ENCODE measurements at regions not wholly inside any gene's neighbourhood (a gene's known extent, or its start where the extent isn't known, plus 50 kb on each side); places are given as distances from the start of the nearest gene placed in this dataset.

GRCh38 chr2:220842901-220843665, 729.0 kb downstream of the EPHA4 start:
- no peak for DNase-seq (ENCODE audit: low read depth, low spot score)

- DNase-seq (ENCODE audit: low read depth, low spot score), result no peak
These were observed 726.3 kb downstream of the EPHA4 start for GRCh38 chr2:220845766-220846273.

GRCh38 chr2:220847006-220847405, 725.1 kb downstream of the EPHA4 start:
- no peak for DNase-seq (ENCODE audit: low read depth, low spot score)

GRCh38 chr2:220847589-220847988, 724.5 kb downstream of the EPHA4 start:
- DNase-seq (ENCODE audit: low read depth, low spot score), result no peak

- DNase-seq (ENCODE audit: low read depth, low spot score), result no peak
These were observed 722.7 kb downstream of the EPHA4 start for GRCh38 chr2:220849433-220849832.

- no peak for DNase-seq (ENCODE audit: low read depth, low spot score)
These were observed 722.0 kb downstream of the EPHA4 start for GRCh38 chr2:220850116-220850515.

GRCh38 chr2:220855296-220855695, 716.8 kb downstream of the EPHA4 start:
- DNase-seq (ENCODE audit: low read depth, low spot score), result no peak

GRCh38 chr2:220856486-220856885, 715.6 kb downstream of the EPHA4 start:
- DNase-seq (ENCODE audit: low read depth, low spot score), result no peak

- no peak for DNase-seq (ENCODE audit: low read depth, low spot score)
These were observed 714.7 kb downstream of the EPHA4 start for GRCh38 chr2:220857368-220857767.

GRCh38 chr2:220858101-220858500, 714.0 kb downstream of the EPHA4 start:
- no peak for DNase-seq (ENCODE audit: low read depth, low spot score)

GRCh38 chr2:220871909-220872308, 700.2 kb downstream of the EPHA4 start:
- DNase-seq (ENCODE audit: low read depth, low spot score), result no peak

GRCh38 chr2:220876080-220876824, 695.9 kb downstream of the EPHA4 start:
- no peak for DNase-seq (ENCODE audit: low read depth, low spot score)

GRCh38 chr2:220877491-220877890, 694.6 kb downstream of the EPHA4 start:
- DNase-seq (ENCODE audit: low read depth, low spot score), result no peak

- DNase-seq (ENCODE audit: low read depth, low spot score), result no peak
These were observed 694.2 kb downstream of the EPHA4 start for GRCh38 chr2:220877897-220878296.

GRCh38 chr2:220880623-220881596, 691.2 kb downstream of the EPHA4 start:
- DNase-seq (ENCODE audit: low read depth, low spot score), result no peak

GRCh38 chr2:220882507-220882906, 689.6 kb downstream of the EPHA4 start:
- no peak for DNase-seq (ENCODE audit: low read depth, low spot score)

- no peak for DNase-seq (ENCODE audit: low read depth, low spot score)
These were observed 686.5 kb downstream of the EPHA4 start for GRCh38 chr2:220885593-220885992.

- no peak for DNase-seq (ENCODE audit: low read depth, low spot score)
These were observed 684.7 kb downstream of the EPHA4 start for GRCh38 chr2:220887271-220887870.

- DNase-seq (ENCODE audit: low read depth, low spot score), result no peak
These were observed 684.2 kb downstream of the EPHA4 start for GRCh38 chr2:220887876-220888275.

GRCh38 chr2:220890931-220891330, 681.2 kb downstream of the EPHA4 start:
- no peak for DNase-seq (ENCODE audit: low read depth, low spot score)

GRCh38 chr2:220891405-220891804, 680.7 kb downstream of the EPHA4 start:
- DNase-seq (ENCODE audit: low read depth, low spot score), result no peak
